Mucosa of descending colon (tissue), 3 donors: ENCODE measurements at regions not wholly inside any gene's neighbourhood (a gene's known extent, or its start where the extent isn't known, plus 50 kb on each side); places are given as distances from the start of the nearest gene placed in this dataset.

Source experiments
- ATAC-seq: fragments of 200-7000 bp; cut with Tn5 transposase; one replicate; pipeline ENCODE4 v1.9.1; 2020; ENCODE audit warnings: mild to moderate bottlenecking, moderate library complexity
- DNase-seq, 3 donors: peaks; one replicate each; pipeline ENCODE4 v3.0.0-alpha.2; 2020
- H3K36me3 ChIP-seq: fragments of 200-600 bp; one replicate; pipeline ENCODE4 v1.8.0; 2021; ENCODE audit warnings: low read depth, mild to moderate bottlenecking
- H3K4me1 ChIP-seq: fragments of 200-600 bp; one replicate; pipeline ENCODE4 v1.8.0; 2021; ENCODE audit warnings: low read depth, mild to moderate bottlenecking
- H3K4me3 ChIP-seq: fragments of 200-600 bp; one replicate; pipeline ENCODE4 v1.8.0; 2021; ENCODE audit warnings: mild to moderate bottlenecking
- H3K9me3 ChIP-seq: fragments of 200-600 bp; one replicate; pipeline ENCODE4 v1.8.0; 2021; ENCODE audit warnings: mild to moderate bottlenecking
- intact Hi-C, 2 donors: fragments of 100-400 bp; cut with DNase I in 1 of 2; cut with micrococcal nuclease in 1 of 2; formaldehyde crosslinking; loops; one replicate each; pipeline versions ENCODE4 v1.11.0 to v1.11.1; 2022; cut with DNase I, micrococcal nuclease
- TF ChIP-seq, protein P1 (sequence below): fragments of 200-600 bp; IDR thresholded peaks from one replicate; pipeline ENCODE4 v1.8.0; 2022; ENCODE audit warnings: antibody characterized with exemption, mild to moderate bottlenecking
- donor health status: DM: no; HTN: no; CAD: no; lungs with moderate emphysema.
- donor health status: DM: no; HTN: no; CAD: no.
- donor health status: DM: no; HTN: yes; CAD: no.

DNA sequence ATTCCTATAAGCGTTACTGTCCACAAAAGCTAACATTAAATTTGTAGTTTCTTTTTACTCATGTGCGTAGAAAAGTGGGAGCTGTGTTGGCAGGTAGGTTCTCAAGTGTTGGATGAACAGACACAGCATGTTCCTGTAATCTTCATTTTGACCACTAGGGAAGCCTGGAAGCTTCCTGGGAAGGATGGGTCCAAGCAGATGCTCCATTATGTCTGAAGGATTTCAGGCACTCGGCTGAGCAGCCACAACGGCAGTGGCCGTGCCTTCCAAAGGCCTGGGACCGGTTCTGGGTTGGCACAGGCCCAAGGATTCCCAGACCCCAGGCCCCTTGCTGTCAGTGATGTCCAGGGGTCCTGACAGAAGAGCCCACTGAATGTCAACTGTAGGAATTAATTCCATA lies 386.3 kb downstream of the TNS3 start:
- H3K36me3 ChIP-seq, result no peaks in the 10 kb centered on the region
- no peak overlapping the region for H3K4me3 ChIP-seq
- no peaks in the 10 kb centered on the region for H3K9me3 ChIP-seq
- H3K4me1 ChIP-seq, result peaks cover 18% of the 10 kb centered on the region
- ATAC-seq, result no peak
- DNase-seq, result no peak
- intact Hi-C loops, result no loop called here
- TF ChIP-seq, protein P1, sequence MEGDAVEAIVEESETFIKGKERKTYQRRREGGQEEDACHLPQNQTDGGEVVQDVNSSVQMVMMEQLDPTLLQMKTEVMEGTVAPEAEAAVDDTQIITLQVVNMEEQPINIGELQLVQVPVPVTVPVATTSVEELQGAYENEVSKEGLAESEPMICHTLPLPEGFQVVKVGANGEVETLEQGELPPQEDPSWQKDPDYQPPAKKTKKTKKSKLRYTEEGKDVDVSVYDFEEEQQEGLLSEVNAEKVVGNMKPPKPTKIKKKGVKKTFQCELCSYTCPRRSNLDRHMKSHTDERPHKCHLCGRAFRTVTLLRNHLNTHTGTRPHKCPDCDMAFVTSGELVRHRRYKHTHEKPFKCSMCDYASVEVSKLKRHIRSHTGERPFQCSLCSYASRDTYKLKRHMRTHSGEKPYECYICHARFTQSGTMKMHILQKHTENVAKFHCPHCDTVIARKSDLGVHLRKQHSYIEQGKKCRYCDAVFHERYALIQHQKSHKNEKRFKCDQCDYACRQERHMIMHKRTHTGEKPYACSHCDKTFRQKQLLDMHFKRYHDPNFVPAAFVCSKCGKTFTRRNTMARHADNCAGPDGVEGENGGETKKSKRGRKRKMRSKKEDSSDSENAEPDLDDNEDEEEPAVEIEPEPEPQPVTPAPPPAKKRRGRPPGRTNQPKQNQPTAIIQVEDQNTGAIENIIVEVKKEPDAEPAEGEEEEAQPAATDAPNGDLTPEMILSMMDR, result no peak

DNA sequence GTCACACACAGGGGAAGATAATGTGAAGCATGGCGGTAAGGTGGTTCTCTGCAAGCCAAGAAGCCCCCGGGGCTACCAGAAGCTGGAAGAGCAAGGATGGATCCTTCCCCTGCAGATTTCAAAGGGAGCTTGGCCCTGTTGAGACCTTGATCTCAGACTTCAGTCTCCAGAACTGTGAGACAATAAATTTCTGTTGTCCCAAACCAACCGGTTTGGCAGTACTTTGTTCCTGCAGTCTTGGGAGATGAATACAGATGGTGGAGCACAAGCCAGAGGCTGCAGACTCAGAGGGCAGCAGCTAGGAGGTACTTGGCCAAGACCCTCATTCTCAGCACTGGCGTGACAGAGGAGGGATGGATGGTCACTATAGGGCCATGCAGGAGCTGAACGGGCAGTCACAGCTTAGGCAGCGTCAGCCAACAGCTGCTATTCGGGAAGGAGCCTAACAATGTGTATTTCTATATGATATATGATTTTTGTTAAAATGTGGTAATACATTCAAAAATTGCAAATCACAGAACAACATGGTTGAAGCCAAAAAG lies 387.3 kb downstream of the TNS3 start:
- Histone ChIP-seq H3K4me3 (no peak overlapping the region), H3K4me1 (peaks cover 21% of the 10 kb centered on the region), H3K9me3 (no peaks in the 10 kb centered on the region), H3K36me3 (no peaks in the 10 kb centered on the region)
- TF ChIP-seq, protein P1, result no peak
- ATAC-seq, result no peak
- intact Hi-C loops, result no loop called here
- peak in 1 of 3 donors; percentile 43 for DNase-seq

DNA sequence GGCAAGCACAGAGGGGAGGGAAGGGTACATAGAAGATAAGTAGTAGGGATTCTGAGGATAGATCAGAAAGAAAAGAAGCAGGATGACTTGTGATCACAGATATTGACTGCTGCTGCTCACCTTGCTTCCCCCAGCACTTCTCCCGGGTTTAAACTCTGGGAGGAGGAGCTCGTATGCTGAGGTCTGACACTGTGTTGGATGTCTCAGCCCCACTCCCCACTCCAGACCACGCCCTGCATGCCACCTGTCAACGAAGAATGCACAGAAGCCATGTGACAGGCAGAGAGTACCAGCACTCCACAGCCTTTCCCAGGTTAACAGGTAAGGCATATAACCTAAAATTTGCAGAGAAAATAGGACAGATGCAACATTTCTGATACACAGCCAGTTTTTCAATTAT lies 388.9 kb downstream of the TNS3 start:
- Histone ChIP-seq H3K36me3 (no peaks in the 10 kb centered on the region), H3K4me3 (no peak overlapping the region), H3K9me3 (no peaks in the 10 kb centered on the region), H3K4me1 (peaks cover 21% of the 10 kb centered on the region)
- peak; percentile 41 for ATAC-seq
- intact Hi-C loops, result no loop called here
- TF ChIP-seq, protein P1, result no peak
- peak; percentile 62 to 68 (median 63) for DNase-seq

DNA sequence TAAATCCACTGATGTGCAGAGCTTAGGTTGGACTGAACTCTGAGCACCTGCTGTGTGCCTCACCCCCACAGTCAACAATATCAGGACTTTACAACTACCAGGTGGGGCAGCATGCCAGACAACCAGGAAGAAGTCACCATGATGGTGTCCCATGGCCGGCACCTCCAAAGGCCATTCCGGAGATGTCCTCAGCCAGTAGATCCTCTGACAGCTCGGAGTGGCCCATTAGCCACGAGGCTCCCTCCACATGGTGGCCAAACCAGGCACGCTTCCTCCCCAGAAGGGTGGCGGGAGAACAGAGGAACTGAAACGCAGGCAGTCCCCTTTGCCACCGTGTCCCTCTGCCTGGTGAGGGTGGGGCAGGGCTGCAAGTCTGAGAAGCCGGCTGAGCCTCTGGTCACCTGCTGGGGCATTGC lies 390.0 kb downstream of the TNS3 start:
- ATAC-seq (peak; percentile 96), DNase-seq (peak; percentile 83 to 90 (median 86))
- Histone ChIP-seq H3K9me3 (no peaks in the 10 kb centered on the region), H3K4me1 (peaks cover 21% of the 10 kb centered on the region), H3K36me3 (no peaks in the 10 kb centered on the region), H3K4me3 (no peak overlapping the region)
- intact Hi-C loops, result no loop called here
- TF ChIP-seq, protein P1, result no peak

GRCh38 chr7:47191316-47191715 lies 390.6 kb downstream of the TNS3 start:
- TF ChIP-seq, protein P1, result no peak
- intact Hi-C loops, result no loop called here
- Histone ChIP-seq H3K36me3 (no peaks in the 10 kb centered on the region), H3K4me3 (no peak overlapping the region), H3K9me3 (no peaks in the 10 kb centered on the region), H3K4me1 (peaks cover 21% of the 10 kb centered on the region)
- ATAC-seq (no peak), DNase-seq (no peak)

DNA sequence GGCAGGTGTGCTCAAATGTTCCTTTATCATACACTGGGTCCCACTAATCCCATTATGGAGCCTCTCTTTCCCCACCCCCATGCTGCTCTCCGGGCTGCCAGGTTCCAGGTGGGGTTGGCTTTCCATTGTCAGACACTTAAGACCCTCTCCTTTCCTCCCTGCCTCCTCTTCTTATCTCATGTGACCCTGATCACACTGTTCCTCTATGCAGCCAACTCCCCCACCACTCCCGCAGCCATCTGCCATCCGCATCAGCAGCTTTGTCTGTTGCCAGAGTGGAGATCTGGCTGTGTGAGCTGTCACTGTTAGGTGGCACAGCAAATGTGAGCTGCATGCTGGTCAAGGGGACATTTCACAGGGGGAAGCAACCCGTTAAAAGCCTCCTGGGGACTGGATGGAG lies 391.4 kb downstream of the TNS3 start:
- no peak for ATAC-seq
- H3K36me3 ChIP-seq, result no peaks in the 10 kb centered on the region
- intact Hi-C loops, result no loop called here

More for the DNA sequence above, 391.4 kb downstream of the TNS3 start:
- TF ChIP-seq, protein P1, result no peak
- H3K4me1 ChIP-seq, result peaks cover 21% of the 10 kb centered on the region
- DNase-seq, result no peak
- H3K4me3 ChIP-seq, result no peak overlapping the region
- H3K9me3 ChIP-seq, result no peaks in the 10 kb centered on the region
